ENCODE measurements at regions not wholly inside any gene's neighbourhood (a gene's known extent, or its start where the extent isn't known, plus 50 kb on each side); places are given as distances from the start of the nearest gene placed in this dataset.
A peak's percentile ranks its signal among the peaks of the same experiment; 100 is the strongest.
"Not testable (repeated sequence)": the region's sequence is repeated elsewhere in the genome, so short reads cannot be mapped to it uniquely, and the experiment has no call there.

- DNase-seq, result no peak
Observed at GRCh38 chr6:79391480-79391879, 145.8 kb downstream of the LCA5 start.

GRCh38 chr6:79385893-79386292 lies 151.3 kb downstream of the LCA5 start:
- no peak for DNase-seq

- DNase-seq, result no peak
Observed at GRCh38 chr6:79385333-79385732, 150.9 kb upstream of the HMGN3 start.

GRCh38 chr6:79384845-79385244 lies 150.4 kb upstream of the HMGN3 start:
- no peak for DNase-seq

- DNase-seq, result no peak
Observed at GRCh38 chr6:79378957-79379356, 144.5 kb upstream of the HMGN3 start.

- peak; percentile 1 for DNase-seq
Observed at GRCh38 chr6:79377888-79378348, 143.4 kb upstream of the HMGN3 start.

- DNase-seq, result no peak
Observed at GRCh38 chr6:79377047-79377446, 142.6 kb upstream of the HMGN3 start.

GRCh38 chr6:79375635-79376337 lies 141.3 kb upstream of the HMGN3 start:
- DNase-seq, result no peak

GRCh38 chr6:79374308-79374707 lies 139.8 kb upstream of the HMGN3 start:
- DNase-seq, result no peak

- no peak for DNase-seq
Observed at GRCh38 chr6:79373880-79374279, 139.4 kb upstream of the HMGN3 start.

- DNase-seq, result no peak
Observed at GRCh38 chr6:79373246-79373645, 138.8 kb upstream of the HMGN3 start.

- DNase-seq, result no peak
Observed at GRCh38 chr6:79372757-79373156, 138.3 kb upstream of the HMGN3 start.

GRCh38 chr6:79369026-79369425 lies 134.5 kb upstream of the HMGN3 start:
- DNase-seq, result no peak

- not testable (repeated sequence) for DNase-seq
Observed at GRCh38 chr6:79363441-79363840, 129.0 kb upstream of the HMGN3 start.

- DNase-seq, result not testable (repeated sequence)
Observed at GRCh38 chr6:79361074-79361473, 126.6 kb upstream of the HMGN3 start.

GRCh38 chr6:79353226-79353625 lies 118.7 kb upstream of the HMGN3 start:
- DNase-seq, result no peak

GRCh38 chr6:79338493-79338892 lies 104.0 kb upstream of the HMGN3 start:
- DNase-seq, result peak; percentile 2

- peak; percentile 90 for DNase-seq
Observed at GRCh38 chr6:79335133-79335674, 100.7 kb upstream of the HMGN3 start.

GRCh38 chr6:79334674-79335073 lies 100.2 kb upstream of the HMGN3 start:
- no peak for DNase-seq

GRCh38 chr6:79330704-79331103 lies 96.2 kb upstream of the HMGN3 start:
- DNase-seq, result peak; percentile 45

GRCh38 chr6:79313254-79313653 lies 78.8 kb upstream of the HMGN3 start:
- DNase-seq, result no peak

GRCh38 chr6:79307321-79308036 lies 73.0 kb upstream of the HMGN3 start:
- no peak for DNase-seq

GRCh38 chr6:79305020-79305419 lies 70.5 kb upstream of the HMGN3 start:
- DNase-seq, result no peak

- DNase-seq, result no peak
Observed at GRCh38 chr6:79302341-79302740, 67.9 kb upstream of the HMGN3 start.

Measured in inflammatory macrophage treated with lipopolysaccharide for 4 hours (primary cell).